Lower leg skin (tissue), 4 donors: ENCODE measurements at regions not wholly inside any gene's neighbourhood (a gene's known extent, or its start where the extent isn't known, plus 50 kb on each side); places are given as distances from the start of the nearest gene placed in this dataset.

Experiments
- DNase-seq, 2 donors: peaks; one replicate each; pipeline ENCODE4 v3.0.0-alpha.2; 2019; ENCODE audit warnings: low spot score in 2 of 2
- H3K4me3 ChIP-seq: fragments of 200-600 bp; sonication (generic); 2 replicates; pipeline ENCODE4 v1.5.1; 2017; ENCODE audit warnings: mild to moderate bottlenecking, low read depth; ENCODE audit not compliant: poor library complexity, severe bottlenecking
- POLR2A ChIP-seq, 2 donors: fragments of 450-650 bp; IDR thresholded peaks; one replicate each; pipeline ENCODE4 v1.6.1; 2016 to 2017; ENCODE audit warnings: antibody characterized with exemption in 2 of 2, mild to moderate bottlenecking in 1 of 2, moderate library complexity in 1 of 2
- WGBS, 2 donors: methylation state at CpG; one replicate each; pipeline ENCODE4 v1.1.5; 2018; 5-methylcytosine and 5-hydroxymethylcytosine counted together
- intact Hi-C: fragments of 100-400 bp; cut with DNase I; formaldehyde crosslinking; loops from one replicate; pipeline ENCODE4 v1.15.0; 2023; ENCODE audit warnings: low total_unique reads
- TF ChIP-seq, protein P1 (sequence below), 3 donors: fragments of 450-650 bp; IDR thresholded peaks; one replicate each; pipeline ENCODE4 v1.5.1; 2016; ENCODE audit warnings: antibody characterized with exemption in 3 of 3, mild to moderate bottlenecking in 3 of 3, moderate library complexity in 2 of 3

DNA sequence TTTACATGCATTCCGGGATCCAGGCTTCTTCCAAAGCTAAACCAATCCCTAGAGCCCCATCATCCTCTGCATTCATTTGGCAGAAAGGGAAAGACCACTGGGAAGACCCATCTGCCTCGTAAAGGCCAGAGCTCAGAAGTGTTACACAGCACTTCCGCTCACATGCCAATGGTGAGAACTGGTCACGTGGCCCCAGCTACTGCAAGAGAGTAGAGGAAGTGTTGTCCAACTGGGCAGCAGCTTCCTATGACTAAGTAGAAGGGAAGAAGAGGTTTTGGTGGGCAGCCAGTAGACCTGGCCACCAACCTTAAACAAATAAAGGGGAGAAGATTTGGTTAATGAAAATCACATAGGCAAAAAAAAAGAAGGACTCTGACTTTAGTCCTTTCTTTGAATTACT lies 74.4 kb upstream of the PPP2R3A start:
- no peak for DNase-seq
- no peak for TF ChIP-seq POLR2A (IDR thresholded peaks at IDR 0.05)
- TF ChIP-seq, protein P1, sequence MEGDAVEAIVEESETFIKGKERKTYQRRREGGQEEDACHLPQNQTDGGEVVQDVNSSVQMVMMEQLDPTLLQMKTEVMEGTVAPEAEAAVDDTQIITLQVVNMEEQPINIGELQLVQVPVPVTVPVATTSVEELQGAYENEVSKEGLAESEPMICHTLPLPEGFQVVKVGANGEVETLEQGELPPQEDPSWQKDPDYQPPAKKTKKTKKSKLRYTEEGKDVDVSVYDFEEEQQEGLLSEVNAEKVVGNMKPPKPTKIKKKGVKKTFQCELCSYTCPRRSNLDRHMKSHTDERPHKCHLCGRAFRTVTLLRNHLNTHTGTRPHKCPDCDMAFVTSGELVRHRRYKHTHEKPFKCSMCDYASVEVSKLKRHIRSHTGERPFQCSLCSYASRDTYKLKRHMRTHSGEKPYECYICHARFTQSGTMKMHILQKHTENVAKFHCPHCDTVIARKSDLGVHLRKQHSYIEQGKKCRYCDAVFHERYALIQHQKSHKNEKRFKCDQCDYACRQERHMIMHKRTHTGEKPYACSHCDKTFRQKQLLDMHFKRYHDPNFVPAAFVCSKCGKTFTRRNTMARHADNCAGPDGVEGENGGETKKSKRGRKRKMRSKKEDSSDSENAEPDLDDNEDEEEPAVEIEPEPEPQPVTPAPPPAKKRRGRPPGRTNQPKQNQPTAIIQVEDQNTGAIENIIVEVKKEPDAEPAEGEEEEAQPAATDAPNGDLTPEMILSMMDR (IDR thresholded peaks at IDR 0.05) = no peak
- no peak overlapping the region for H3K4me3 ChIP-seq
- WGBS, 2 donors = 77 to 92% methylated on average over 4 of the region's 4 CpGs
- intact Hi-C loops = loop anchor here (5.0 to 10.0 kb wide), 2 partner anchors 369 to 1096 kb away; partner anchors contain the start of gene EPHB1

DNA sequence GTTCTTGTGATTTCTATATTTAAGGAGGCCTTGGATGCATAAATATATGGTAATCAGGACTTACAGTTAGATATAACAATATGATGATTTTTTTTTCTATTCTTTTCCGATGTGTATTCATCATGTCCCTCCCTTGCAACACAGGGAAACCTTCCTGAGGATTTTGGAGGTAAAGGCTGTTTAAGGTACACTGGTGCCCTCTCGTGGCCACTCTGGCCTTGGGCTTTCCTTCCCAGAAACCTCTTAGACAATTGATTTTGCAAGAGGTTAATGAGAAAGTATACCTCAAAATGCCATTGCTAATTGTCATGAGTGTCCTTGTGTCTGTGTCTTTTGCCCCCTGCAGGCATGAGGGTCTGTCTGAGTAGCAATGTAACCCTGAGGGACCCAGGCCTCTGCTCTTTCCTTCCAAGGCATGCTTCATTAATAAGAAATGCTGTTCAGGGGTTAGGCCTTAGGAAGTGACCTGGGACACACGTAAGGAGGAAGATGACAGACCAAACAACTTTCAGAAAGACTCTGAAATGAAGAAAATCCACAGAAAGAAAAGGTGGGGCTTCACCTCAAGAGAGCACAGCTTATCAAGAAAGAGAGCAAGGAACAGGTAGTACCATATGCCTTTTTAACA lies 70.3 kb upstream of the PPP2R3A start:
- no peak for TF ChIP-seq POLR2A (IDR thresholded peaks at IDR 0.05)
- TF ChIP-seq, protein P1 (IDR thresholded peaks at IDR 0.05) = peak in 1 of 3 donors; percentile 25
- no peak overlapping the region for H3K4me3 ChIP-seq
- WGBS, 2 donors = 16 to 21% methylated on average over 3 of the region's 3 CpGs
- DNase-seq = peak; percentile 52 to 86
- intact Hi-C loops = loop anchor here (10.0 kb wide), 1 partner anchor 1100 kb away; the partner anchor contains the start of gene EPHB1

DNA sequence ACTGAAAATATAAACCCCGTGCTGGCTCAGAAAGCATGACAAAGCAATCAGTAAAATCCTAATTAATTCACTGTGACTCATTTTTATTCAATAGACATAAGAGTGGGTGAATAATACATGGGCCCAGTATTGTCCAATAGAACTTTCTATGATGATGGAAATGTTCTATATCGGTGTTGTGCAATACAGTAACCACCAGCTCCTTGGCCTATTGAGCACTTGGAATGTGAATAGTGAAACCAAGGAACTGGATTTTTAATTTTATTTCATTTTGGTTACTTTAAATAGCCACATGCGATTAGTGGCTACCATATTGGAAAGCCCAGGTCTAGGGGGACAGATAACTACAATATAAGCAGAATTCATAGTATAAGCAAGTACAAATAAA lies 69.8 kb upstream of the PPP2R3A start:
- H3K4me3 ChIP-seq = no peak overlapping the region
- no peak for DNase-seq
- no peak for TF ChIP-seq POLR2A (IDR thresholded peaks at IDR 0.05)
- TF ChIP-seq, protein P1 (IDR thresholded peaks at IDR 0.05) = no peak
- intact Hi-C loops = loop anchor here (10.0 kb wide), 1 partner anchor 1101 kb away; the partner anchor contains the start of gene EPHB1
- WGBS, 2 donors = 85 to 86% methylated on average over 3 of the region's 3 CpGs

DNA sequence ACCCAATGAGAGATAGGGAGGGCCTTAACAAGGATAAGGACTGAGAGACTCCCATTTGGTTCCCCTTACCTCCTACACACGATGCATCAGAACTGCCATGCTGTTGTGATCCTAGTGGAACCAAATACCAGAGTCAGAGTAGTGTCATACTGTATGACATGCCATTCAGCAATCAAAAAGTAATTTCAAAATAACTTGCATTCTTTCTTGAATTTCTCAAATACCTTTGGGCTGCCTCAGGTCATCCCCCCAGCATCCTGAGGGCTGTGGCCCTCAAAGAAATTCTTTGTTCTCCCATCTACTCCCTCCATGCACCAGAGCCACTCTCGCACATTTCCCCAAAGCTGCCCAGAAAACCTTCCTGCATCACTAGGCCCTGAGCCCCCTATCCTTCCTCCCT lies 68.9 kb upstream of the PPP2R3A start:
- no peak for DNase-seq
- WGBS, 2 donors = 88 to 90% methylated on average over 2 of the region's 2 CpGs
- TF ChIP-seq, protein P1 (IDR thresholded peaks at IDR 0.05) = no peak
- intact Hi-C loops = loop anchor here (10.0 kb wide), 1 partner anchor 1102 kb away; the partner anchor contains the start of gene EPHB1
- no peak overlapping the region for H3K4me3 ChIP-seq

DNA sequence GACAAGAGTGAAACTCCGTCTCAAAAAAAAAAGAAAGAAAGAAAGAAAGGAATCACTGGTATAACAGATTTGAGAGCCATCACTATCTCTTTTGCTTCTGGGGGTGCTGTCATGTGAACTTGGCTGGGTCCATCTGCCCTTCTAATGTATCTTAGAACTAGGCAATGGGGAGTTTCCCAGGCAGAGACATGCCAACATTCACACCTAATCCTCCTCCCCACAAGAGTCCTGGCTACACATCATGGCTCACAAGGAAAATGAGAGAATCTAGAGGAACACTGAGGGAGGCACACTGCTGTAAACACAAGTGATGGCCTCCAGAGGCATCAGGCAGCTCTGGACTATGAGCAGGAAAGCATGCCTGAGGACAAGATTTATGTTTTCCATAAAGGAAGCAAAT lies 67.8 kb upstream of the PPP2R3A start:
- DNase-seq = no peak
- WGBS, 2 donors = 89 to 100% methylated on average over 1 of the region's 1 CpG
- H3K4me3 ChIP-seq = no peak overlapping the region
- TF ChIP-seq, protein P1 (IDR thresholded peaks at IDR 0.05) = no peak
- no peak for TF ChIP-seq POLR2A (IDR thresholded peaks at IDR 0.05)
- intact Hi-C loops = loop anchor here (10.0 kb wide), 1 partner anchor 1103 kb away; the partner anchor contains the start of gene EPHB1
